Fibroblast of pulmonary artery (primary cell): ENCODE measurements at regions not wholly inside any gene's neighbourhood (a gene's known extent, or its start where the extent isn't known, plus 50 kb on each side); places are given as distances from the start of the nearest gene placed in this dataset.

ENCODE experiments used
- DNase-seq: peaks from one replicate; pipeline ENCODE4 v3.0.0-alpha.2; 2010; ENCODE audit warnings: low read depth
- H3K4me3 ChIP-seq: replicated peaks from 2 replicates; pipeline ENCODE4 v1.5.1; 2011; ENCODE audit warnings: low read depth, mild to moderate bottlenecking, control low read depth, low read length, moderate library complexity
- TF ChIP-seq, protein P1 (sequence below): IDR thresholded peaks from 2 replicates; pipeline ENCODE4 v1.5.1; 2011; ENCODE audit warnings: mild to moderate bottlenecking, control low read depth, low read length, inconsistent platforms; ENCODE audit errors: missing control alignments

DNA sequence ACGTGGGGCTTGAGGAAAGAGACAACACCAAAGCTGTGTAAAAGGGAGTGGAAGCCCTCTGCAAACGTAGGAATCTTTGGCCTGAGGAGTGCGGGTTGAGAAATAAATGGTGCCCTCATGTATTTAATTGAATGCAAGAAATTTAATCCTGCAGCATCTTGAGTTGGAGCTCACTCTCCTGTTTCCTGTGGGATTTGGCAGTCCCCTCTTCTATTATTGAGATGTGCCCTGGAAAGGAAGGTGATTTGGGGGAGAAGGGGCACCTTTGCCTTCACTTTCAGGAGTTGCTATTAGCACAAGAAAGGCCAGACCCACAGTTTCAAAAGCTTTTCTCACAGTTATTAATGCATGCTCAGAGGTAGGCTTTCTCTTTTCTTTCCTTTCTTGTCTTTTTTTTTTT is 201.4 kb upstream of the HDDC2 start:
- TF ChIP-seq, protein P1, sequence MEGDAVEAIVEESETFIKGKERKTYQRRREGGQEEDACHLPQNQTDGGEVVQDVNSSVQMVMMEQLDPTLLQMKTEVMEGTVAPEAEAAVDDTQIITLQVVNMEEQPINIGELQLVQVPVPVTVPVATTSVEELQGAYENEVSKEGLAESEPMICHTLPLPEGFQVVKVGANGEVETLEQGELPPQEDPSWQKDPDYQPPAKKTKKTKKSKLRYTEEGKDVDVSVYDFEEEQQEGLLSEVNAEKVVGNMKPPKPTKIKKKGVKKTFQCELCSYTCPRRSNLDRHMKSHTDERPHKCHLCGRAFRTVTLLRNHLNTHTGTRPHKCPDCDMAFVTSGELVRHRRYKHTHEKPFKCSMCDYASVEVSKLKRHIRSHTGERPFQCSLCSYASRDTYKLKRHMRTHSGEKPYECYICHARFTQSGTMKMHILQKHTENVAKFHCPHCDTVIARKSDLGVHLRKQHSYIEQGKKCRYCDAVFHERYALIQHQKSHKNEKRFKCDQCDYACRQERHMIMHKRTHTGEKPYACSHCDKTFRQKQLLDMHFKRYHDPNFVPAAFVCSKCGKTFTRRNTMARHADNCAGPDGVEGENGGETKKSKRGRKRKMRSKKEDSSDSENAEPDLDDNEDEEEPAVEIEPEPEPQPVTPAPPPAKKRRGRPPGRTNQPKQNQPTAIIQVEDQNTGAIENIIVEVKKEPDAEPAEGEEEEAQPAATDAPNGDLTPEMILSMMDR: no peak
- no peak overlapping the region for H3K4me3 ChIP-seq
- DNase-seq: no peak

DNA sequence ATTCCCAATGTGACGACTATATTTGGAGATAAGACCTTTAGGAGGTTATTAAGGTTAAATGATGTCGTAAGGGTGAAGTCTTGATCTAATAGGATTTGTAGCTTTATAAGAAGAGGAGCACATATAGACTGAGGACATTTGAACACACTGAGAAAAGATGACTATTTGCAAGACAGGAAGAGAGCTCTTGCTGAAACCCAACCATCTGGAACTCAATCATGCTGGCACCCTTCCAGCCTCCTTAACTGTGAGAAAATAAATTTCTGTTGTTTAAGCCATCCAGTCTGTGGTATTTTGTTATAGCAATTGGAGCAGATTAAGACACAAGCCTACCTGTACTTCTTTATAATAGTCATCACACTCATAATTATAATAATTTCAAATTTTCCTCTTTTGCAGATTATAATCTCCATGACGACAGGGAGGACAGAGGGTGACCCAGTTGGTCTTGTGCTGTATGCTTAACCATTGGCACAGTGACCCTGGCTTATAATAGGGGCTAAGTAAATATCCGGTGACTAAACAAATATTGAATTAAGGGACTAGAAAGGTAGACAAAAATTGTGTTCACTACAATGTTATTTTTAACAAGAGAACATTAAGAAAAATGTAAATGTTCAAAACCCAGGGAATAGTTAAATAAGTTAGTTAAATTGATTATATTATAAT is 206.4 kb upstream of the HDDC2 start:
- DNase-seq: peak; percentile 76
- TF ChIP-seq, protein P1: no peak
- H3K4me3 ChIP-seq: no peak overlapping the region

- no peak for DNase-seq
- H3K4me3 ChIP-seq: no peak overlapping the region
- TF ChIP-seq, protein P1: no peak
Observed at GRCh38 chr6:125508793-125509192, 207.0 kb upstream of the HDDC2 start.

DNA sequence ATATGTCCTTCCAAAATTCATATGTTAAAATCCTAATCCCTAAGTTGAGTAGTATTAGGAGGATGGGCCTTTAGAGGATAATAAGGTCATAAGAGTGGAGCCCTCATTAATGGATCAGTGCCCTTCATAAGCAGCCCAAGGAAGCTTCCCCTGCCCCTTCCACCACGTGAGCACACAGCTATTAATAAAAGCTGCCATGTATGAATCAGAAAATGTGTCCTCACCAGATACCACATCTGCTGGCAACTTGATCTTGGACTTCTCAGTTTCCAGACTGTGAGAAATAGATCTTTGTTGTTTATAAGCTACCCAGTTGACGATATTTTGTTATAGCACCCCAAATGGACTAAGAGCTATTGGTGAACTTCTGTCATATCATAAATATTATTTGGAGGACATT is 207.7 kb upstream of the HDDC2 start:
- TF ChIP-seq, protein P1: no peak
- no peak for DNase-seq
- H3K4me3 ChIP-seq: no peak overlapping the region

DNA sequence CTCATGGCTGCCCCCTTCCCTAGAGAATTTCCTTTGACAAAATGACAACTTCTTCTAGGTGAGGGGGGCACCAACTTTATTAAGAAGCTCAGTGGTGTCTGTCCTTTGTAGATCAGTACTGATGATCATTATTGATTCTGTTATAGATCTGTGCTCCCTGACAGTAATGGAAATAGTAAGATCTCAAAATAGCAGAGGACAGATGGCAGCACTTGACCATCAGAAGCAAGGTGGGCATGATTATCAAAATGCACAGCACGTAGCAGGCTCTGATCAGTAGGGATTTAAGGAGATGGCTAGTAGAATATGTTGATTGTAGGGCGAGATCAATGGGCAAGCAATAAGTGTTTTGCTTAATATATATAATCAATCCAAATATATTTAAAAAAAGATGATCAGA is 208.6 kb upstream of the HDDC2 start:
- TF ChIP-seq, protein P1: no peak
- H3K4me3 ChIP-seq: no peak overlapping the region
- DNase-seq: no peak

DNA sequence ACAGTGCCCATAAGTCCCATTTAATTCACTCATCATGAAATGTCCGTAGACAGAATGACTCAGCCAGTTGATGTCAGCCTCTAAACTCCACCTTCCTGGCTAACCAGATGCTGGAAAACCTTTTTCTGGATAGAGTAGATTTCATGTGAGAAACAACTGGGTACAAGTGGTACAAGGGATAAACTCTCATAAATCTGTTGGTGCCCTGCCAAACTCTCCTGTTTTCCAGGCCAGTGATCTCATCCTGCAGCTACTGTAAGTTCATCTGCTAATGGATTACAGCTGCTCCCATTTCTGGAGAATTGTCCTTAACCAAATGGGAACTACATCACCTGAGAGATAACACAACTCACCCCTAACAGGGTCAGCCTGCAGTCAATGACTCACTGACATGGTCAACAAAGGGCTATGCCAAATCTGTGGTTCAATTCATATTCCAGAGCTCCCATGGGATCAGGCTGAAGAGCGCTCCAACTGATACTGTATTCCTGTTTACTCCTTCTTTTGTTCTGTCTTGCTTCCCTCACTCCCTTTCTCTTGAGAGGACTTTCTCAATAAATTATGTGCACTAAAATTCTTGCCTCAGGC is 210.1 kb upstream of the HDDC2 start:
- peak; percentile 77 for DNase-seq
- H3K4me3 ChIP-seq: no peak overlapping the region
- TF ChIP-seq, protein P1: no peak

DNA sequence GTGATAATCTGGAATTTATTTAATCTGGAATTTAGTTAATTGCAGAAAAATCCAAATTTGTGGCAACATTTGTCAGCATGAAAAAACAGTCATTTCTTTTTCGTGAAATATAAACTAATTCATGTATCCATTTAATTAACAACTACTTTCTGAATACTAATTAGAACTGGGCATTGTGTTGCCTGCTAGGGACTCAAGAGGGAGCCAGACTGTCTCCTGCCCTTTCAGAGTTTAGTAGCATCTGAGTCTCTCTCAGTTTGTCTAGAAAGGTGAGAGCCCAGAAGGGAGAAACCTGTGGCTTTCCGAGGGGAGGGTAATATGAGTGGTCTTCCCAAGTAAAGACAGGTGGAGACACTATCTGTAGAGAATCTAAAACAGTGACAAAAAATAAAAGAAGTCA is 210.9 kb upstream of the HDDC2 start:
- TF ChIP-seq, protein P1: peak; percentile 44
- H3K4me3 ChIP-seq: no peak overlapping the region
- peak; percentile 6 for DNase-seq
